ENCODE measurements at regions not wholly inside any gene's neighbourhood (a gene's known extent, or its start where the extent isn't known, plus 50 kb on each side); places are given as distances from the start of the nearest gene placed in this dataset.

DNA sequence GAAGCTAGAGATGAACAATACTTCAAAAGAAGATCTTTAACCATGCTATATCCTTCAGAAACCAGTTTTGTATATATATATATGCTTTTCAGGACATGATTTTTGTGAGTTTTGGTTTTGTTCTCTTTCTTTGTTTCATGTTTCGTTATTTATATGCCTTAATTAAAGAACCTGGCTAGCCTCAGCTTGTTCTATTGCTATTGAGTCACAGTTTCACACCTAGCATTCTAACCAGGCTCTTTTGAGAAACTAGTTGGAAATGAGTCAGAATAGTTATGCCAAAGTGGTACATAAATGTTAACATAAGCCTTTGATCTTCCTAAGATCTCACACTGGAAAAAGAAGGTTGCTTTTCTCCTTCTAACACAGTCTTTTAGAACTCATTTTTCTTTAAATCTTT, 1925.2 kb downstream of the OLFM4 start (continued):
- no peak for TF ChIP-seq JUN (IDR thresholded peaks at IDR 0.05; ENCODE audit: low read depth, low read length)

Data from H1 (cell line).